GM23338 (cell line): ENCODE measurements at regions not wholly inside any gene's neighbourhood (a gene's known extent, or its start where the extent isn't known, plus 50 kb on each side); places are given as distances from the start of the nearest gene placed in this dataset.

Experiments used
- ATAC-seq: fragments of 200-7000 bp; cut with Tn5 transposase; 3 replicates; pipeline ENCODE4 v1.9.1; 2020
- DNase-seq: peaks from one replicate; pipeline ENCODE4 v3.0.0-alpha.2; 2015; ENCODE audit warnings: low spot score
- H2AFZ ChIP-seq: fragments of 200-600 bp; sonication (generic); 2 replicates; pipeline ENCODE4 v1.8.0; 2016; ENCODE audit warnings: antibody characterized with exemption, mild to moderate bottlenecking, moderate library complexity
- H3F3A ChIP-seq: fragments of 200-600 bp; sonication (generic); replicated peaks from 2 replicates; pipeline ENCODE4 v1.8.0; 2017; ENCODE audit warnings: antibody characterized with exemption, mixed run types, low read depth
- H3K27ac ChIP-seq: fragments of 200-600 bp; sonication (generic); 2 replicates; pipeline ENCODE4 v1.6.1; 2016; ENCODE audit warnings: low read depth
- H3K27me3 ChIP-seq: fragments of 200-600 bp; sonication (generic); 2 replicates; pipeline ENCODE4 v1.8.0; 2016; ENCODE audit warnings: mild to moderate bottlenecking, mixed run types, moderate library complexity; ENCODE audit not compliant: insufficient read depth
- H3K36me3 ChIP-seq: fragments of 200-600 bp; sonication (generic); 2 replicates; pipeline ENCODE4 v1.8.0; 2016; ENCODE audit warnings: mild to moderate bottlenecking; ENCODE audit not compliant: insufficient read depth
- H3K4me1 ChIP-seq: fragments of 200-600 bp; sonication (generic); 2 replicates; pipeline ENCODE4 v1.8.0; 2016; ENCODE audit warnings: mild to moderate bottlenecking, moderate library complexity; ENCODE audit not compliant: insufficient read depth
- H3K4me2 ChIP-seq: fragments of 200-600 bp; sonication (generic); 2 replicates; pipeline ENCODE4 v1.7.1; 2017; ENCODE audit warnings: mixed run types
- H3K4me3 ChIP-seq: fragments of 200-600 bp; sonication (generic); 2 replicates; pipeline ENCODE4 v1.6.1; 2016; ENCODE audit warnings: mixed run types
- H3K79me2 ChIP-seq: fragments of 200-600 bp; sonication (generic); replicated peaks from 2 replicates; pipeline ENCODE4 v1.8.0; 2017; ENCODE audit warnings: mild to moderate bottlenecking; ENCODE audit not compliant: insufficient read depth
- H3K9me2 ChIP-seq: fragments of 200-600 bp; sonication (generic); 2 replicates; pipeline ENCODE4 v1.8.0; 2017; ENCODE audit not compliant: insufficient read depth
- H4K20me1 ChIP-seq: fragments of 200-600 bp; sonication (generic); replicated peaks from 2 replicates; pipeline ENCODE4 v1.8.0; 2017; ENCODE audit warnings: mild to moderate bottlenecking; ENCODE audit not compliant: insufficient read depth
- H3K27ac Mint-ChIP-seq: 2 replicates; pipeline ENCODE4 v1.8.0; 2020; ENCODE audit warnings: inconsistent platforms, mild to moderate bottlenecking, moderate library complexity, mixed read lengths
- H3K27me3 Mint-ChIP-seq: 3 replicates; pipeline ENCODE4 v1.8.0; 2022; ENCODE audit warnings: low read depth, mild to moderate bottlenecking, moderate library complexity, mixed read lengths, inconsistent platforms; ENCODE audit not compliant: insufficient read depth, poor library complexity
- H3K36me3 Mint-ChIP-seq: 3 replicates; pipeline ENCODE4 v1.8.0; 2021; ENCODE audit warnings: low read depth, mild to moderate bottlenecking, inconsistent platforms, moderate library complexity, mixed read lengths
- H3K4me1 Mint-ChIP-seq: 3 replicates; pipeline ENCODE4 v1.8.0; 2020; ENCODE audit warnings: mild to moderate bottlenecking, inconsistent platforms, mixed read lengths
- H3K4me3 Mint-ChIP-seq: 3 replicates; pipeline ENCODE4 v1.8.0; 2021; ENCODE audit warnings: moderate library complexity, mild to moderate bottlenecking, inconsistent platforms, mixed read lengths
- H3K9me3 Mint-ChIP-seq: 3 replicates; pipeline ENCODE4 v1.8.0; 2020; ENCODE audit warnings: moderate library complexity, mild to moderate bottlenecking, inconsistent platforms, mixed read lengths
- CREB1 ChIP-seq: fragments of 250-450 bp; sonication (Bioruptor Pico); IDR thresholded peaks from 2 replicates; pipeline ENCODE4 v1.5.0; 2020; ENCODE audit warnings: low read depth, mild to moderate bottlenecking, moderate library complexity
- EZH2 ChIP-seq: fragments of 200-600 bp; sonication (generic); IDR thresholded peaks from one replicate; pipeline ENCODE4 v1.8.0; 2017; ENCODE audit warnings: antibody characterized with exemption, mild to moderate bottlenecking, low read depth; ENCODE audit not compliant: unreplicated experiment
- EZH2phosphoT487 ChIP-seq: fragments of 200-600 bp; sonication (generic); IDR thresholded peaks from one replicate; pipeline ENCODE4 v1.8.1; 2018; ENCODE audit warnings: antibody characterized with exemption; ENCODE audit not compliant: unreplicated experiment
- JUNB ChIP-seq: IDR thresholded peaks from one replicate; pipeline ENCODE4 v1.6.1; 2016; ENCODE audit warnings: antibody characterized with exemption; ENCODE audit not compliant: unreplicated experiment
- NANOG ChIP-seq: IDR thresholded peaks from 2 replicates; pipeline ENCODE4 v1.6.1; 2016; ENCODE audit warnings: antibody characterized with exemption, borderline replicate concordance
- POLR2AphosphoS5 ChIP-seq: IDR thresholded peaks from 2 replicates; pipeline ENCODE4 v1.6.1; 2016; ENCODE audit warnings: antibody characterized with exemption, low read depth
- STAT1 ChIP-seq: IDR thresholded peaks from one replicate; pipeline ENCODE4 v1.6.1; 2016; ENCODE audit warnings: antibody characterized with exemption; ENCODE audit not compliant: unreplicated experiment
- ZNF114 ChIP-seq: fragments of 250-450 bp; sonication (Bioruptor Pico); IDR thresholded peaks from 2 replicates; pipeline ENCODE4 v1.5.0; 2020; ENCODE audit warnings: mild to moderate bottlenecking, moderate library complexity
- ZNF331 ChIP-seq: fragments of 250-450 bp; sonication (Bioruptor Pico); IDR thresholded peaks from 2 replicates; pipeline ENCODE4 v1.5.0; 2020; ENCODE audit warnings: low read depth, mild to moderate bottlenecking, moderate library complexity
- TF ChIP-seq, protein P1 (sequence below): IDR thresholded peaks from one replicate; pipeline ENCODE4 v1.6.1; 2018; ENCODE audit warnings: antibody characterized with exemption; ENCODE audit not compliant: unreplicated experiment
- TF ChIP-seq, protein P2 (sequence below): fragments of 250-450 bp; sonication (Bioruptor Pico); IDR thresholded peaks from 2 replicates; pipeline ENCODE4 v1.5.0; 2020; ENCODE audit warnings: mild to moderate bottlenecking, moderate library complexity
- TF ChIP-seq, protein P3 (sequence below): IDR thresholded peaks from 2 replicates; pipeline ENCODE4 v1.6.1; 2016; ENCODE audit warnings: antibody characterized with exemption
- TF ChIP-seq, protein P4 (sequence below), 2 experiments: fragments of 200-600 bp in 1 of 2; sonication (generic) in 1 of 2; conservative IDR thresholded peaks; 2 replicates each; pipeline versions ENCODE4 v1.5.1 to v1.6.1; 2016 to 2017; ENCODE audit warnings: antibody characterized with exemption in 2 of 2, low read depth in 2 of 2, mild to moderate bottlenecking in 2 of 2, moderate library complexity in 1 of 2

DNA sequence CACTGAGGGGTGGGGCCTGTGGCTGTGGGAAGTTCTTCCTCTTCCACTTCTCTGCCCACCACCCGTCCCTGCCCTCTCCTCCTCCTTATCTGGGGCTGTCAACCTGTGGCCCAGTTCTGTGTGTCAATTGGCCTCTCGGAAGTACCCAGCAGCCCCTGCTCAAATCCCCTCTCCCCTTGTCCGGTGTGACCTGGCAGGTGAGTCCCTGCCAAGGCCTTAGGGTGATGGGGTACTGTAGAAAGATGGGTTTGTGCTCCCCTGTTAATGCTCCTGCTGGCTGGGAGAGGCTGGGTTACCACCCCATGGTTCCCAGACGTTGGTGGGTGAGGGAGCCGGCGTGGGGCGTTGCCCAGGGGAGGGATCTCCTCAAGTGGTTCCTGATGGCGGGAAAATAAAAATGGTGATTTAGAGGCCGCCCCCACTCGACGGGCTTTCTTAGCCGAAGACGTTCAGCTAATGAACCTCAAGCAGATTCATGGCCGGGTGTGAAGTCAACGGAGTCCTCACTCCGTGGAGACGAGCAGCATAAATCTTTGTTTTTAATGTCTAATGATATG is 141.2 kb downstream of the URI1 start:
- no peak overlapping the region for H3K27ac Mint-ChIP-seq
- ATAC-seq, result no peak
- H3K4me3 ChIP-seq, result no peak overlapping the region

More for the DNA sequence above, 141.2 kb downstream of the URI1 start:
- Histone ChIP-seq H3K4me2 (no peak overlapping the region), H2AFZ (no peak overlapping the region), H3K4me1 (no peaks in the 10 kb centered on the region), H3K36me3 (no peaks in the 10 kb centered on the region), H3K79me2 (no peaks in the 10 kb centered on the region), H4K20me1 (no peaks in the 10 kb centered on the region), H3K27ac (no peak overlapping the region), H3K9me2 (peaks cover 4% of the 10 kb centered on the region; the same call in 1 of the 2 replicates), H3K27me3 (no peaks in the 10 kb centered on the region), H3F3A (no peaks in the 10 kb centered on the region)
- Mint-ChIP-seq H3K9me3 (peaks cover 9% of the 10 kb centered on the region; the same call in 2 of the 3 replicates), H3K36me3 (no peaks in the 10 kb centered on the region), H3K4me3 (no peak overlapping the region), H3K27me3 (peaks cover 12% of the 10 kb centered on the region), H3K4me1 (no peaks in the 10 kb centered on the region; the same call in 2 of the 3 replicates)
- TF ChIP-seq CREB1 (CRISPR knock-in tag) (no peak), NANOG (no peak), ZNF331 (no peak), JUNB (no peak), POLR2AphosphoS5 (no peak), EZH2phosphoT487 (no peak), STAT1 (no peak), EZH2 (no peak), ZNF114 (CRISPR knock-in tag) (no peak)
- TF ChIP-seq, protein P1, sequence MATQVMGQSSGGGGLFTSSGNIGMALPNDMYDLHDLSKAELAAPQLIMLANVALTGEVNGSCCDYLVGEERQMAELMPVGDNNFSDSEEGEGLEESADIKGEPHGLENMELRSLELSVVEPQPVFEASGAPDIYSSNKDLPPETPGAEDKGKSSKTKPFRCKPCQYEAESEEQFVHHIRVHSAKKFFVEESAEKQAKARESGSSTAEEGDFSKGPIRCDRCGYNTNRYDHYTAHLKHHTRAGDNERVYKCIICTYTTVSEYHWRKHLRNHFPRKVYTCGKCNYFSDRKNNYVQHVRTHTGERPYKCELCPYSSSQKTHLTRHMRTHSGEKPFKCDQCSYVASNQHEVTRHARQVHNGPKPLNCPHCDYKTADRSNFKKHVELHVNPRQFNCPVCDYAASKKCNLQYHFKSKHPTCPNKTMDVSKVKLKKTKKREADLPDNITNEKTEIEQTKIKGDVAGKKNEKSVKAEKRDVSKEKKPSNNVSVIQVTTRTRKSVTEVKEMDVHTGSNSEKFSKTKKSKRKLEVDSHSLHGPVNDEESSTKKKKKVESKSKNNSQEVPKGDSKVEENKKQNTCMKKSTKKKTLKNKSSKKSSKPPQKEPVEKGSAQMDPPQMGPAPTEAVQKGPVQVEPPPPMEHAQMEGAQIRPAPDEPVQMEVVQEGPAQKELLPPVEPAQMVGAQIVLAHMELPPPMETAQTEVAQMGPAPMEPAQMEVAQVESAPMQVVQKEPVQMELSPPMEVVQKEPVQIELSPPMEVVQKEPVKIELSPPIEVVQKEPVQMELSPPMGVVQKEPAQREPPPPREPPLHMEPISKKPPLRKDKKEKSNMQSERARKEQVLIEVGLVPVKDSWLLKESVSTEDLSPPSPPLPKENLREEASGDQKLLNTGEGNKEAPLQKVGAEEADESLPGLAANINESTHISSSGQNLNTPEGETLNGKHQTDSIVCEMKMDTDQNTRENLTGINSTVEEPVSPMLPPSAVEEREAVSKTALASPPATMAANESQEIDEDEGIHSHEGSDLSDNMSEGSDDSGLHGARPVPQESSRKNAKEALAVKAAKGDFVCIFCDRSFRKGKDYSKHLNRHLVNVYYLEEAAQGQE, result no peak
- TF ChIP-seq, protein P2, sequence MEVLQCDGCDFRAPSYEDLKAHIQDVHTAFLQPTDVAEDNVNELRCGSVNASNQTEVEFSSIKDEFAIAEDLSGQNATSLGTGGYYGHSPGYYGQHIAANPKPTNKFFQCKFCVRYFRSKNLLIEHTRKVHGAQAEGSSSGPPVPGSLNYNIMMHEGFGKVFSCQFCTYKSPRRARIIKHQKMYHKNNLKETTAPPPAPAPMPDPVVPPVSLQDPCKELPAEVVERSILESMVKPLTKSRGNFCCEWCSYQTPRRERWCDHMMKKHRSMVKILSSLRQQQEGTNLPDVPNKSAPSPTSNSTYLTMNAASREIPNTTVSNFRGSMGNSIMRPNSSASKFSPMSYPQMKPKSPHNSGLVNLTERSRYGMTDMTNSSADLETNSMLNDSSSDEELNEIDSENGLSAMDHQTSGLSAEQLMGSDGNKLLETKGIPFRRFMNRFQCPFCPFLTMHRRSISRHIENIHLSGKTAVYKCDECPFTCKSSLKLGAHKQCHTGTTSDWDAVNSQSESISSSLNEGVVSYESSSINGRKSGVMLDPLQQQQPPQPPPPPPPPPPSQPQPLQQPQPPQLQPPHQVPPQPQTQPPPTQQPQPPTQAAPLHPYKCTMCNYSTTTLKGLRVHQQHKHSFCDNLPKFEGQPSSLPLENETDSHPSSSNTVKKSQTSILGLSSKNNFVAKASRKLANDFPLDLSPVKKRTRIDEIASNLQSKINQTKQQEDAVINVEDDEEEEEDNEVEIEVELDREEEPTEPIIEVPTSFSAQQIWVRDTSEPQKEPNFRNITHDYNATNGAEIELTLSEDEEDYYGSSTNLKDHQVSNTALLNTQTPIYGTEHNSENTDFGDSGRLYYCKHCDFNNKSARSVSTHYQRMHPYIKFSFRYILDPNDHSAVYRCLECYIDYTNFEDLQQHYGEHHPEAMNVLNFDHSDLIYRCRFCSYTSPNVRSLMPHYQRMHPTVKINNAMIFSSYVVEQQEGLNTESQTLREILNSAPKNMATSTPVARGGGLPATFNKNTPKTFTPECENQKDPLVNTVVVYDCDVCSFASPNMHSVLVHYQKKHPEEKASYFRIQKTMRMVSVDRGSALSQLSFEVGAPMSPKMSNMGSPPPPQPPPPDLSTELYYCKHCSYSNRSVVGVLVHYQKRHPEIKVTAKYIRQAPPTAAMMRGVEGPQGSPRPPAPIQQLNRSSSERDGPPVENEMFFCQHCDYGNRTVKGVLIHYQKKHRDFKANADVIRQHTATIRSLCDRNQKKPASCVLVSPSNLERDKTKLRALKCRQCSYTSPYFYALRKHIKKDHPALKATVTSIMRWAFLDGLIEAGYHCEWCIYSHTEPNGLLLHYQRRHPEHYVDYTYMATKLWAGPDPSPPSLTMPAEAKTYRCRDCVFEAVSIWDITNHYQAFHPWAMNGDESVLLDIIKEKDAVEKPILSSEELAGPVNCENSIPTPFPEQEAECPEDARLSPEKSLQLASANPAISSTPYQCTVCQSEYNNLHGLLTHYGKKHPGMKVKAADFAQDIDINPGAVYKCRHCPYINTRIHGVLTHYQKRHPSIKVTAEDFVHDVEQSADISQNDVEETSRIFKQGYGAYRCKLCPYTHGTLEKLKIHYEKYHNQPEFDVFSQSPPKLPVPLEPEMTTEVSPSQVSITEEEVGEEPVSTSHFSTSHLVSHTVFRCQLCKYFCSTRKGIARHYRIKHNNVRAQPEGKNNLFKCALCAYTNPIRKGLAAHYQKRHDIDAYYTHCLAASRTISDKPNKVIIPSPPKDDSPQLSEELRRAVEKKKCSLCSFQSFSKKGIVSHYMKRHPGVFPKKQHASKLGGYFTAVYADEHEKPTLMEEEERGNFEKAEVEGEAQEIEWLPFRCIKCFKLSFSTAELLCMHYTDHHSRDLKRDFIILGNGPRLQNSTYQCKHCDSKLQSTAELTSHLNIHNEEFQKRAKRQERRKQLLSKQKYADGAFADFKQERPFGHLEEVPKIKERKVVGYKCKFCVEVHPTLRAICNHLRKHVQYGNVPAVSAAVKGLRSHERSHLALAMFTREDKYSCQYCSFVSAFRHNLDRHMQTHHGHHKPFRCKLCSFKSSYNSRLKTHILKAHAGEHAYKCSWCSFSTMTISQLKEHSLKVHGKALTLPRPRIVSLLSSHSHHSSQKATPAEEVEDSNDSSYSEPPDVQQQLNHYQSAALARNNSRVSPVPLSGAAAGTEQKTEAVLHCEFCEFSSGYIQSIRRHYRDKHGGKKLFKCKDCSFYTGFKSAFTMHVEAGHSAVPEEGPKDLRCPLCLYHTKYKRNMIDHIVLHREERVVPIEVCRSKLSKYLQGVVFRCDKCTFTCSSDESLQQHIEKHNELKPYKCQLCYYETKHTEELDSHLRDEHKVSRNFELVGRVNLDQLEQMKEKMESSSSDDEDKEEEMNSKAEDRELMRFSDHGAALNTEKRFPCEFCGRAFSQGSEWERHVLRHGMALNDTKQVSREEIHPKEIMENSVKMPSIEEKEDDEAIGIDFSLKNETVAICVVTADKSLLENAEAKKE, result no peak
- TF ChIP-seq, protein P3, sequence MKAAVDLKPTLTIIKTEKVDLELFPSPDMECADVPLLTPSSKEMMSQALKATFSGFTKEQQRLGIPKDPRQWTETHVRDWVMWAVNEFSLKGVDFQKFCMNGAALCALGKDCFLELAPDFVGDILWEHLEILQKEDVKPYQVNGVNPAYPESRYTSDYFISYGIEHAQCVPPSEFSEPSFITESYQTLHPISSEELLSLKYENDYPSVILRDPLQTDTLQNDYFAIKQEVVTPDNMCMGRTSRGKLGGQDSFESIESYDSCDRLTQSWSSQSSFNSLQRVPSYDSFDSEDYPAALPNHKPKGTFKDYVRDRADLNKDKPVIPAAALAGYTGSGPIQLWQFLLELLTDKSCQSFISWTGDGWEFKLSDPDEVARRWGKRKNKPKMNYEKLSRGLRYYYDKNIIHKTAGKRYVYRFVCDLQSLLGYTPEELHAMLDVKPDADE, result no peak
- TF ChIP-seq, protein P4, sequence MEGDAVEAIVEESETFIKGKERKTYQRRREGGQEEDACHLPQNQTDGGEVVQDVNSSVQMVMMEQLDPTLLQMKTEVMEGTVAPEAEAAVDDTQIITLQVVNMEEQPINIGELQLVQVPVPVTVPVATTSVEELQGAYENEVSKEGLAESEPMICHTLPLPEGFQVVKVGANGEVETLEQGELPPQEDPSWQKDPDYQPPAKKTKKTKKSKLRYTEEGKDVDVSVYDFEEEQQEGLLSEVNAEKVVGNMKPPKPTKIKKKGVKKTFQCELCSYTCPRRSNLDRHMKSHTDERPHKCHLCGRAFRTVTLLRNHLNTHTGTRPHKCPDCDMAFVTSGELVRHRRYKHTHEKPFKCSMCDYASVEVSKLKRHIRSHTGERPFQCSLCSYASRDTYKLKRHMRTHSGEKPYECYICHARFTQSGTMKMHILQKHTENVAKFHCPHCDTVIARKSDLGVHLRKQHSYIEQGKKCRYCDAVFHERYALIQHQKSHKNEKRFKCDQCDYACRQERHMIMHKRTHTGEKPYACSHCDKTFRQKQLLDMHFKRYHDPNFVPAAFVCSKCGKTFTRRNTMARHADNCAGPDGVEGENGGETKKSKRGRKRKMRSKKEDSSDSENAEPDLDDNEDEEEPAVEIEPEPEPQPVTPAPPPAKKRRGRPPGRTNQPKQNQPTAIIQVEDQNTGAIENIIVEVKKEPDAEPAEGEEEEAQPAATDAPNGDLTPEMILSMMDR (conservative IDR thresholded peaks at IDR 0.05; ENCODE audit: low read depth in 2 of 2), result no peak
- DNase-seq, result no peak
